Testis (tissue), 2 donors: ENCODE measurements at regions not wholly inside any gene's neighbourhood (a gene's known extent, or its start where the extent isn't known, plus 50 kb on each side); places are given as distances from the start of the nearest gene placed in this dataset.

Experiments used
- POLR2A ChIP-seq: fragments of 450-650 bp; IDR thresholded peaks from one replicate; pipeline ENCODE4 v1.6.1; 2017; ENCODE audit warnings: antibody characterized with exemption, mild to moderate bottlenecking, moderate library complexity
- TF ChIP-seq, protein P1 (sequence below), 3 experiments: fragments of 450-650 bp in 2 of 3; fragments of 200-600 bp in 1 of 3; sonication (generic) in 1 of 3; IDR thresholded peaks; one replicate each; pipeline ENCODE4 v1.5.1; 2016 to 2019; ENCODE audit warnings: antibody characterized with exemption in 3 of 3, mild to moderate bottlenecking in 2 of 3, moderate library complexity in 1 of 3

DNA sequence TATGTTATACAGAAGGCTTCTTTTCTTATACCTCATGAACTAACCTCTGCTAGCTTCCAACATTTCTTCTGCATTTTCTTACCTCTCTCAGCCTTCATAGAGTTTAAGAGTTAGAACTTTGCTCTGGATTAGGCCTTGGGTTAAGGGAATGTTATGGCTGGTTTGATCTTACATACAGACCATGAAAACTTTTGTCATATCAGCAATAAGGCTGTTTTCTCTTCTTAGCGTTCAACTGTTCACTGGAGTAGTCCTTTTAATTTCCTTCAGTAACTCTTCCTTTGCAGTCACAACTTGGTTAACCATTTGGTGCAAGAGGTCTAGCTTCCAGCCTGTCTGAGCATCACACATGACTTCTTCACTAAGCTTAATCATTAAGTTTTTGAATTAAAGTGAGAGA, 329.0 kb upstream of the CCNG1 start:
- TF ChIP-seq, protein P1, sequence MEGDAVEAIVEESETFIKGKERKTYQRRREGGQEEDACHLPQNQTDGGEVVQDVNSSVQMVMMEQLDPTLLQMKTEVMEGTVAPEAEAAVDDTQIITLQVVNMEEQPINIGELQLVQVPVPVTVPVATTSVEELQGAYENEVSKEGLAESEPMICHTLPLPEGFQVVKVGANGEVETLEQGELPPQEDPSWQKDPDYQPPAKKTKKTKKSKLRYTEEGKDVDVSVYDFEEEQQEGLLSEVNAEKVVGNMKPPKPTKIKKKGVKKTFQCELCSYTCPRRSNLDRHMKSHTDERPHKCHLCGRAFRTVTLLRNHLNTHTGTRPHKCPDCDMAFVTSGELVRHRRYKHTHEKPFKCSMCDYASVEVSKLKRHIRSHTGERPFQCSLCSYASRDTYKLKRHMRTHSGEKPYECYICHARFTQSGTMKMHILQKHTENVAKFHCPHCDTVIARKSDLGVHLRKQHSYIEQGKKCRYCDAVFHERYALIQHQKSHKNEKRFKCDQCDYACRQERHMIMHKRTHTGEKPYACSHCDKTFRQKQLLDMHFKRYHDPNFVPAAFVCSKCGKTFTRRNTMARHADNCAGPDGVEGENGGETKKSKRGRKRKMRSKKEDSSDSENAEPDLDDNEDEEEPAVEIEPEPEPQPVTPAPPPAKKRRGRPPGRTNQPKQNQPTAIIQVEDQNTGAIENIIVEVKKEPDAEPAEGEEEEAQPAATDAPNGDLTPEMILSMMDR (IDR thresholded peaks at IDR 0.05): no peak
- no peak for TF ChIP-seq POLR2A
